Adrenal gland (tissue), 9 donors: ENCODE measurements at regions not wholly inside any gene's neighbourhood (a gene's known extent, or its start where the extent isn't known, plus 50 kb on each side); places are given as distances from the start of the nearest gene placed in this dataset.

ENCODE experiments used
- DNase-seq, 7 donors: peaks; one replicate each; pipeline ENCODE4 v3.0.0-alpha.2; 2019 to 2020
- H3K27ac ChIP-seq, 5 donors: fragments of 200-600 bp; sonication (generic) in 4 of 5; 1 replicate in 3 of 5; 2 replicates in 2 of 5; pipeline versions ENCODE4 v1.5.1 to v1.8.0; 2016 to 2020; ENCODE audit warnings: mild to moderate bottlenecking in 1 of 5
- H3K27me3 ChIP-seq: fragments of 200-600 bp; 2 replicates; pipeline ENCODE4 v1.8.0; 2021
- H3K36me3 ChIP-seq, 2 donors: fragments of 200-600 bp; replicated peaks in 1 of 2; 1 replicate in 1 of 2; 2 replicates in 1 of 2; pipeline versions ENCODE4 v1.5.1 to v1.8.0; 2018 to 2022
- H3K4me1 ChIP-seq, 2 donors: fragments of 200-600 bp; replicated peaks in 1 of 2; 1 replicate in 1 of 2; 2 replicates in 1 of 2; pipeline versions ENCODE4 v1.5.1 to v1.8.0; 2018 to 2021
- H3K4me3 ChIP-seq, 4 donors: fragments of 200-600 bp; sonication (generic) in 3 of 4; one replicate each; pipeline ENCODE4 v1.5.1; 2016 to 2018
- H3K9me3 ChIP-seq, 3 donors: fragments of 200-600 bp; sonication (generic) in 1 of 3; replicated peaks in 1 of 3; 1 replicate in 2 of 3; 2 replicates in 1 of 3; pipeline versions ENCODE4 v1.5.1 to v1.8.0; 2016 to 2021
- CTCF ChIP-seq, 6 experiments: fragments of 450-650 bp in 4 of 6; fragments of 200-600 bp in 2 of 6; sonication (generic) in 1 of 6; IDR thresholded peaks; 1 replicate in 5 of 6; 2 replicates in 1 of 6; pipeline versions ENCODE4 v1.5.1 to v1.8.0; 2016 to 2021; ENCODE audit warnings: antibody characterized with exemption in 6 of 6, mild to moderate bottlenecking in 2 of 6, moderate library complexity in 1 of 6
- POLR2A ChIP-seq, 2 donors: fragments of 450-650 bp; IDR thresholded peaks; one replicate each; pipeline ENCODE4 v1.6.1; 2017; ENCODE audit warnings: antibody characterized with exemption in 2 of 2, mild to moderate bottlenecking in 2 of 2, moderate library complexity in 1 of 2
- WGBS, 4 donors: extraction: QIAGEN DNeasy Blood & Tissue Kit in 2 of 4; methylation state at CpG; one replicate each; pipeline versions ENCODE4 v1.1.5 to v1.1.7; 2013 to 2017; 5-methylcytosine and 5-hydroxymethylcytosine counted together
- intact Hi-C, 2 donors: fragments of 100-400 bp; cut with DNase I; formaldehyde crosslinking; loops; one replicate each; pipeline versions ENCODE4 v1.14.1 to v1.15.0; 2022 to 2023
- donor health status: healthy with polysubstance abuse.
- donor health status: Bipolar disorder and iron deficiency.
- donor health status: DM: yes; HTN: yes; CAD: no.
- donor health status: DM: no; HTN: no; CAD: no.
- donor health status: DM: no; HTN: no; CAD: no.

GRCh38 chr11:32164836-32165235 is 74.0 kb downstream of the RCN1 start:
- intact Hi-C loops, result no loop called here
- H3K36me3 ChIP-seq, result no peaks in the 10 kb centered on the region
- no peaks in the 10 kb centered on the region for H3K4me1 ChIP-seq
- no peak for DNase-seq
- TF ChIP-seq POLR2A (IDR thresholded peaks at IDR 0.05) (no peak), CTCF (IDR thresholded peaks at IDR 0.05) (no peak)
- H3K4me3 ChIP-seq, result no peak overlapping the region
- no peak overlapping the region for H3K27ac ChIP-seq
- H3K9me3 ChIP-seq, result no peaks in the 10 kb centered on the region
- H3K27me3 ChIP-seq, result peaks cover 6% of the 10 kb centered on the region
- WGBS, 4 donors, result 86 to 96% (median 91%) methylated on average over 3 of the region's 3 CpGs

GRCh38 chr11:32168924-32169323 is 78.0 kb downstream of the RCN1 start:
- Histone ChIP-seq H3K9me3 (no peaks in the 10 kb centered on the region), H3K4me1 (no peaks in the 10 kb centered on the region), H3K27ac (no peak overlapping the region), H3K4me3 (no peak overlapping the region), H3K36me3 (no peaks in the 10 kb centered on the region), H3K27me3 (no peaks in the 10 kb centered on the region)
- intact Hi-C loops, result no loop called here
- DNase-seq, result no peak
- WGBS, 4 donors, result 80 to 88% (median 83%) methylated on average over 2 of the region's 2 CpGs
- TF ChIP-seq CTCF (IDR thresholded peaks at IDR 0.05) (no peak), POLR2A (IDR thresholded peaks at IDR 0.05) (no peak)

GRCh38 chr11:32171445-32171844 is 80.6 kb downstream of the RCN1 start:
- no peaks in the 10 kb centered on the region for H3K36me3 ChIP-seq
- H3K9me3 ChIP-seq, result no peaks in the 10 kb centered on the region
- intact Hi-C loops, result no loop called here
- no peak for DNase-seq
- no peaks in the 10 kb centered on the region for H3K27me3 ChIP-seq
- no peaks in the 10 kb centered on the region for H3K4me1 ChIP-seq
- H3K27ac ChIP-seq, result no peak overlapping the region
- TF ChIP-seq CTCF (IDR thresholded peaks at IDR 0.05), result no peak
- TF ChIP-seq POLR2A (IDR thresholded peaks at IDR 0.05), result no peak
- 78 to 84% (median 81%) methylated on average over 6 of the region's 6 CpGs for WGBS, 4 donors
- no peak overlapping the region for H3K4me3 ChIP-seq

- H3K36me3 ChIP-seq, result no peaks in the 10 kb centered on the region
- H3K4me3 ChIP-seq, result no peak overlapping the region
- no peaks in the 10 kb centered on the region for H3K4me1 ChIP-seq
- no peaks in the 10 kb centered on the region for H3K27me3 ChIP-seq
- TF ChIP-seq POLR2A (IDR thresholded peaks at IDR 0.05) (no peak), CTCF (IDR thresholded peaks at IDR 0.05) (no peak)
- H3K27ac ChIP-seq, result no peak overlapping the region
- intact Hi-C loops, result loop anchor here in 1 of 2 donors (2.0 kb wide), 1 partner anchor 119 kb away; no protein-coding TSS in a partner anchor
- DNase-seq, result no peak
- 51 to 62% (median 59%) methylated on average over 9 of the region's 9 CpGs for WGBS, 4 donors
- H3K9me3 ChIP-seq, result no peaks in the 10 kb centered on the region
These were observed 81.4 kb downstream of the RCN1 start for GRCh38 chr11:32172041-32172847.
